Mesenchymal stem cell (in vitro differentiated cells and primary cell): ENCODE measurements at regions not wholly inside any gene's neighbourhood (a gene's known extent, or its start where the extent isn't known, plus 50 kb on each side); places are given as distances from the start of the nearest gene placed in this dataset.
"Not testable (repeated sequence)": the region's sequence is repeated elsewhere in the genome, so short reads cannot be mapped to it uniquely, and the experiment has no call there.

ENCODE experiments used
- DNase-seq: peaks from one replicate; pipeline ENCODE4 v3.0.0-alpha.2; 2013
- H2AFZ ChIP-seq: one replicate; pipeline ENCODE4 v1.6.1; 2013; ENCODE audit warnings: low read depth, mild to moderate bottlenecking, control low read depth, inconsistent platforms, low read length, moderate library complexity
- H2AK5ac ChIP-seq: 2 replicates; pipeline ENCODE4 v1.6.1; 2013; ENCODE audit warnings: low read length, moderate library complexity, mild to moderate bottlenecking, inconsistent platforms; ENCODE audit not compliant: severe bottlenecking
- H2BK120ac ChIP-seq: one replicate; pipeline ENCODE4 v1.6.1; 2013; ENCODE audit warnings: low read depth, mild to moderate bottlenecking, inconsistent platforms, low read length, moderate library complexity
- H2BK12ac ChIP-seq, 2 experiments: one replicate each; pipeline ENCODE4 v1.6.1; 2013; ENCODE audit warnings: inconsistent platforms in 2 of 2, low read length in 2 of 2, mild to moderate bottlenecking in 2 of 2, moderate library complexity in 2 of 2, control low read depth in 1 of 2
- H2BK15ac ChIP-seq: one replicate; pipeline ENCODE4 v1.6.1; 2013; ENCODE audit warnings: mild to moderate bottlenecking, low read depth, inconsistent platforms; ENCODE audit not compliant: poor library complexity, severe bottlenecking
- H2BK5ac ChIP-seq: 2 replicates; pipeline ENCODE4 v1.6.1; 2013; ENCODE audit warnings: low read depth, mild to moderate bottlenecking, low read length, control low read depth, inconsistent platforms; ENCODE audit not compliant: poor library complexity, severe bottlenecking
- H3K14ac ChIP-seq, 2 experiments: one replicate each; pipeline ENCODE4 v1.6.1; 2013; ENCODE audit warnings: inconsistent platforms in 2 of 2, low read length in 2 of 2, control low read depth in 1 of 2, mild to moderate bottlenecking in 1 of 2, moderate library complexity in 1 of 2
- H3K18ac ChIP-seq, 2 experiments: one replicate each; pipeline ENCODE4 v1.6.1; 2013; ENCODE audit warnings: inconsistent platforms in 2 of 2, low read length in 2 of 2, control low read depth in 1 of 2, low read depth in 1 of 2, mild to moderate bottlenecking in 1 of 2
- H3K23ac ChIP-seq, 2 experiments: one replicate each; pipeline ENCODE4 v1.6.1; 2013; ENCODE audit warnings: inconsistent platforms in 2 of 2, low read length in 2 of 2, mild to moderate bottlenecking in 2 of 2, moderate library complexity in 2 of 2, control low read depth in 1 of 2
- H3K27ac ChIP-seq: 2 replicates; pipeline ENCODE4 v1.5.1; 2013; ENCODE audit warnings: mild to moderate bottlenecking, moderate library complexity, low read length, control low read depth, inconsistent platforms; ENCODE audit not compliant: poor library complexity, severe bottlenecking
- H3K27me3 ChIP-seq, 2 experiments: 2 replicates each; pipeline versions ENCODE4 v1.6.1 to v1.7.0; 2013; ENCODE audit warnings: low read length in 2 of 2, mild to moderate bottlenecking in 2 of 2, moderate library complexity in 2 of 2, control low read depth in 1 of 2, inconsistent platforms in 1 of 2; ENCODE audit not compliant: control insufficient read depth in 1 of 2, insufficient read depth in 1 of 2
- H3K36me3 ChIP-seq, 2 experiments: 2 replicates each; pipeline versions ENCODE4 v1.6.1 to v1.7.0; 2013; ENCODE audit warnings: low read length in 2 of 2, control low read depth in 1 of 2, inconsistent platforms in 1 of 2, low read depth in 1 of 2, mild to moderate bottlenecking in 1 of 2; ENCODE audit not compliant: insufficient read depth in 2 of 2, control insufficient read depth in 1 of 2
- H3K4ac ChIP-seq, 2 experiments: one replicate each; pipeline ENCODE4 v1.6.1; 2013; ENCODE audit warnings: inconsistent platforms in 2 of 2, low read length in 2 of 2, mild to moderate bottlenecking in 2 of 2, moderate library complexity in 2 of 2, control low read depth in 1 of 2, low read depth in 1 of 2
- H3K4me1 ChIP-seq: 2 replicates; pipeline ENCODE4 v1.6.1; 2013; ENCODE audit warnings: low read depth, low read length, control low read depth; ENCODE audit not compliant: control insufficient read depth, insufficient read depth
- H3K4me2 ChIP-seq: 2 replicates; pipeline ENCODE4 v1.6.1; 2013; ENCODE audit warnings: low read length, mild to moderate bottlenecking, inconsistent platforms; ENCODE audit not compliant: poor library complexity, severe bottlenecking
- H3K4me3 ChIP-seq, 2 experiments: 2 replicates each; pipeline versions ENCODE4 v1.5.1 to v1.7.0; 2013; ENCODE audit warnings: low read length in 2 of 2, mild to moderate bottlenecking in 2 of 2, control low read depth in 1 of 2, low read depth in 1 of 2; ENCODE audit not compliant: insufficient read depth in 1 of 2
- H3K79me1 ChIP-seq: replicated peaks from 2 replicates; pipeline ENCODE4 v1.6.1; 2013; ENCODE audit warnings: mild to moderate bottlenecking, control low read depth, low read length, inconsistent platforms; ENCODE audit not compliant: poor library complexity, severe bottlenecking
- H3K9ac ChIP-seq: 2 replicates; pipeline ENCODE4 v1.7.0; 2013; ENCODE audit warnings: mild to moderate bottlenecking, low read length, moderate library complexity
- H3K9me3 ChIP-seq: 2 replicates; pipeline ENCODE4 v1.7.0; 2013; ENCODE audit warnings: mild to moderate bottlenecking, low read length; ENCODE audit not compliant: control insufficient read depth
- H4K8ac ChIP-seq: one replicate; pipeline ENCODE4 v1.6.1; 2013; ENCODE audit warnings: inconsistent platforms, mild to moderate bottlenecking, low read length, moderate library complexity
- H4K91ac ChIP-seq: one replicate; pipeline ENCODE4 v1.6.1; 2013; ENCODE audit warnings: mild to moderate bottlenecking, low read length, inconsistent platforms
- WGBS: methylation state at CpG from one replicate; pipeline ENCODE4 v1.1.7; 2013; ENCODE audit warnings: mixed read lengths; 5-methylcytosine and 5-hydroxymethylcytosine counted together

GRCh38 chr10:125235093-125236069 is 75.0 kb upstream of the CTBP2 start:
- peaks cover 14% of the 10 kb centered on the region for H3K4me1 ChIP-seq
- WGBS, result 85% methylated on average over 6 of the region's 6 CpGs
- no peak overlapping the region for H2AK5ac ChIP-seq
- no peak overlapping the region for H4K91ac ChIP-seq
- H4K8ac ChIP-seq, result no peak overlapping the region
- no peak overlapping the region for H3K4me2 ChIP-seq
- no peak overlapping the region for H2BK12ac ChIP-seq
- H3K4ac ChIP-seq, result no peak overlapping the region
- no peak overlapping the region for H2BK5ac ChIP-seq
- H2AFZ ChIP-seq, result no peak overlapping the region
- H3K14ac ChIP-seq, result no peak overlapping the region
- H3K79me1 ChIP-seq, result no peaks in the 10 kb centered on the region
- no peak for DNase-seq
- no peak overlapping the region for H3K4me3 ChIP-seq
- no peak overlapping the region for H3K23ac ChIP-seq
- no peak overlapping the region for H3K27ac ChIP-seq
- H3K27me3 ChIP-seq, result no peaks in the 10 kb centered on the region
- H3K9me3 ChIP-seq, result peaks cover 36% of the 10 kb centered on the region
- H2BK15ac ChIP-seq, result no peak overlapping the region
- no peaks in the 10 kb centered on the region for H3K36me3 ChIP-seq
- H3K18ac ChIP-seq, result no peak overlapping the region
- no peak overlapping the region for H3K9ac ChIP-seq
- H2BK120ac ChIP-seq, result no peak overlapping the region

DNA sequence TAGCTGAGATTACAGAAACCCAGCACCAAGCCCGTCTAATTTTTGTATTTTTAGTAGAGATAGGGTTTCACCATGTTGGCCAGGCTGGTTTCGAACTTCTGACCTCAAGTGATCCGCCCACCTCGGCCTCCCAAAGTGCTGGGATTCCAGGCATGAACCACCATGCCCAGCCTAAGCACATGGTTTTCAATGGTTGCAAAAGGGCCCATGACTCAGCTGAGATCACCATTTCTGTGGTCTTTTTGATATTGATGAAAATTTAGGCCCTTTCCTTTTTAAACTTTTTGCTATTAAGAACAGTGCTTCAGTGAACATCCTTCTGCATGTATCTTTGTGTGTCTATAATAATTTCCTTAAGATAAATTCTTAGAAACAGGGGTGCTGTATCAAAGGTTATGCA is 74.2 kb upstream of the CTBP2 start:
- Histone ChIP-seq H3K4me1 (peaks cover 14% of the 10 kb centered on the region), H3K9me3 (peaks cover 32% of the 10 kb centered on the region)
- not testable (repeated sequence) for H2BK15ac ChIP-seq, H2BK120ac ChIP-seq, H3K4me2 ChIP-seq, H3K27ac ChIP-seq, DNase-seq, H3K4me3 ChIP-seq, H4K8ac ChIP-seq, H3K79me1 ChIP-seq, H3K36me3 ChIP-seq, H3K27me3 ChIP-seq, H3K4ac ChIP-seq, H3K14ac ChIP-seq, H3K23ac ChIP-seq, H3K18ac ChIP-seq, H2BK5ac ChIP-seq, H2BK12ac ChIP-seq, H2AK5ac ChIP-seq, H2AFZ ChIP-seq, H4K91ac ChIP-seq, H3K9ac ChIP-seq
- WGBS, result 98% methylated on average over 4 of the region's 4 CpGs

DNA sequence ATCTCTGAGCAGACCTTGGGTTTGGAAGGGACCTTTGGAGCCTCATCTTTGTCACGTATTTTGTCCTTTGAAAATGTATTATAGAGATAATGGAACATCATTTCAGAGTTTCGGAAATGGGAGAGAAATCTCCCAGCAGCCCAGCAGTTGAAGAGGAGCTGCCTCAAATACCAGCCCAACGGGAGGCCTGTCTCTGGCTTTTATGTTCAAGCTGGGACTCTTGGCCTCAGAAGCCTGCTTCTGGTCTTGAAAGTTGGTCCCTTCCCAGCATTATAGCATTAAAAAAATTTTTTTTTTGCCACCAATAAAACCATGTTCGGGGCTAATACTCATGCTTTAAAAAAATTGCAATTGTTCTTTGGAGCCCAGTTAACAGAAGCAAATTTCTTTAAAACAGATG is 73.4 kb upstream of the CTBP2 start:
- Histone ChIP-seq H3K9ac (no peak overlapping the region), H3K14ac (no peak overlapping the region), H4K91ac (no peak overlapping the region), H3K23ac (no peak overlapping the region), H3K18ac (no peak overlapping the region), H3K27me3 (no peaks in the 10 kb centered on the region), H3K4me1 (peaks cover 14% of the 10 kb centered on the region), H3K4ac (no peak overlapping the region), H3K4me2 (no peak overlapping the region), H2BK5ac (no peak overlapping the region), H2BK15ac (no peak overlapping the region), H3K79me1 (no peaks in the 10 kb centered on the region), H2AK5ac (no peak overlapping the region), H2AFZ (no peak overlapping the region), H3K27ac (no peak overlapping the region), H4K8ac (no peak overlapping the region), H2BK12ac (no peak overlapping the region), H3K36me3 (no peaks in the 10 kb centered on the region), H3K4me3 (no peak overlapping the region), H2BK120ac (no peak overlapping the region), H3K9me3 (peaks cover 24% of the 10 kb centered on the region)
- WGBS, result 77% methylated on average over 4 of the region's 4 CpGs
- no peak for DNase-seq

GRCh38 chr10:125232841-125233240 is 72.5 kb upstream of the CTBP2 start:
- H3K36me3 ChIP-seq, result no peaks in the 10 kb centered on the region
- H4K91ac ChIP-seq, result no peak overlapping the region
- H3K18ac ChIP-seq, result peak overlapping the region in 1 of 2 experiments; percentile 65
- H2BK5ac ChIP-seq, result no peak overlapping the region
- H3K4me1 ChIP-seq, result peaks cover 14% of the 10 kb centered on the region
- no peaks in the 10 kb centered on the region for H3K79me1 ChIP-seq
- H3K4ac ChIP-seq, result no peak overlapping the region
- H3K4me2 ChIP-seq, result no peak overlapping the region
- no peak overlapping the region for H3K4me3 ChIP-seq
- no peak overlapping the region for H3K23ac ChIP-seq
- WGBS, result 58% methylated on average over 4 of the region's 5 CpGs
- H2BK12ac ChIP-seq, result no peak overlapping the region
- no peak overlapping the region for H2BK120ac ChIP-seq
- no peak overlapping the region for H3K27ac ChIP-seq
- peak overlapping the region; percentile 1 for H4K8ac ChIP-seq
- no peak overlapping the region for H2AFZ ChIP-seq
- peak; percentile 9 for DNase-seq
- H3K9me3 ChIP-seq, result peaks cover 16% of the 10 kb centered on the region
- no peaks in the 10 kb centered on the region for H3K27me3 ChIP-seq
- H2BK15ac ChIP-seq, result no peak overlapping the region
- H2AK5ac ChIP-seq, result no peak overlapping the region
- no peak overlapping the region for H3K9ac ChIP-seq
- H3K14ac ChIP-seq, result no peak overlapping the region
